B cell (primary cell): ENCODE measurements at regions not wholly inside any gene's neighbourhood (a gene's known extent, or its start where the extent isn't known, plus 50 kb on each side); places are given as distances from the start of the nearest gene placed in this dataset.

Experiments used
- EZH2 ChIP-seq: IDR thresholded peaks from 2 replicates; pipeline ENCODE4 v1.6.1; 2012; ENCODE audit warnings: borderline replicate concordance, low read depth, mild to moderate bottlenecking, moderate library complexity, low read length; ENCODE audit not compliant: insufficient read depth, poor library complexity, severe bottlenecking
- TF ChIP-seq, protein P1 (sequence below): fragments of 200-600 bp; IDR thresholded peaks from one replicate; pipeline ENCODE4 v1.8.0; 2022; ENCODE audit warnings: antibody characterized with exemption, mild to moderate bottlenecking

DNA sequence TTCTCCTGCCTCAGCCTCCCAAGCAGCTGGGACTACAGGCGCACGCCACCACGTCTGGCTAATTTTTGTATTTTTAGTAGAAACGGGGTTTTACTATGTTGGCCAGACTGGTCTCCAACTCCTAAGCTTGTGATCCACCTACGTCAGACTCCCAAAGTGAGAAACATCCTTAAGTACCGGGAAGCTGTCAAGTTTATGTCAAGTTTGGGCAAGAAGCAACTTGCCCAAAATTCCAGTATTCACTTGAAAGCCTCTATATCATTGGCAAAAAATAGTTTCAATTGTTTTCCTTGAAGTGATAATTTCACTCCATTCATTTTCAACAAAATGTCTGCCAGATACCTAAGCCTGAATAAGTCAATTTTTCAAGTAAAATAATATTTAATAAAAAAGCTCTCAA, 370.0 kb downstream of the FBXO8 start:
- TF ChIP-seq, protein P1, sequence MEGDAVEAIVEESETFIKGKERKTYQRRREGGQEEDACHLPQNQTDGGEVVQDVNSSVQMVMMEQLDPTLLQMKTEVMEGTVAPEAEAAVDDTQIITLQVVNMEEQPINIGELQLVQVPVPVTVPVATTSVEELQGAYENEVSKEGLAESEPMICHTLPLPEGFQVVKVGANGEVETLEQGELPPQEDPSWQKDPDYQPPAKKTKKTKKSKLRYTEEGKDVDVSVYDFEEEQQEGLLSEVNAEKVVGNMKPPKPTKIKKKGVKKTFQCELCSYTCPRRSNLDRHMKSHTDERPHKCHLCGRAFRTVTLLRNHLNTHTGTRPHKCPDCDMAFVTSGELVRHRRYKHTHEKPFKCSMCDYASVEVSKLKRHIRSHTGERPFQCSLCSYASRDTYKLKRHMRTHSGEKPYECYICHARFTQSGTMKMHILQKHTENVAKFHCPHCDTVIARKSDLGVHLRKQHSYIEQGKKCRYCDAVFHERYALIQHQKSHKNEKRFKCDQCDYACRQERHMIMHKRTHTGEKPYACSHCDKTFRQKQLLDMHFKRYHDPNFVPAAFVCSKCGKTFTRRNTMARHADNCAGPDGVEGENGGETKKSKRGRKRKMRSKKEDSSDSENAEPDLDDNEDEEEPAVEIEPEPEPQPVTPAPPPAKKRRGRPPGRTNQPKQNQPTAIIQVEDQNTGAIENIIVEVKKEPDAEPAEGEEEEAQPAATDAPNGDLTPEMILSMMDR, result no peak
- no peak for TF ChIP-seq EZH2
